GM19372 (cell line): ENCODE measurements at regions not wholly inside any gene's neighbourhood (a gene's known extent, or its start where the extent isn't known, plus 50 kb on each side); places are given as distances from the start of the nearest gene placed in this dataset.

ENCODE experiments used
- ATAC-seq: cut with Tn5 transposase; IDR thresholded peaks from one replicate; pipeline ENCODE4 v1.9.1; 2021; ENCODE audit warnings: mild to moderate bottlenecking, low read depth, moderate library complexity; ENCODE audit not compliant: unreplicated experiment

DNA sequence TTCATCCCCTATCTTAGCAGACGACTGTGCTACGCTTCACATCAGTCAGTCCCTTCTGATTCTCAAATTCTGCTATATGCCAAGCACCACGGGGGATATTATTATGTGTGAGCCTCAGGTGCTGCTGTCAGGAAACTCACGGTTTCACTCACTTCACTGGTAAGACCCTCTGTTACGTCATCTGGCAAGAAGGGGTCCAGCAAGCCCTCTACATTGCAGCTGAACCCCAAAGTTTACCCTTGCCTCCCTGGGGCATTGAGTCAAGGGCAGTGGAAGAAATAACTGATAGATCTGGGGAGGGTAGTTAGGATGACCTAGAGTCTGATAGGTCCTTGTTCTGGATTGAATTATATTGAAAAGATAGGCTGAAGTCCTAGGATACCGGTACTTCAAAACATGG, 237.4 kb downstream of the RRAGC start:
- no peak for ATAC-seq

DNA sequence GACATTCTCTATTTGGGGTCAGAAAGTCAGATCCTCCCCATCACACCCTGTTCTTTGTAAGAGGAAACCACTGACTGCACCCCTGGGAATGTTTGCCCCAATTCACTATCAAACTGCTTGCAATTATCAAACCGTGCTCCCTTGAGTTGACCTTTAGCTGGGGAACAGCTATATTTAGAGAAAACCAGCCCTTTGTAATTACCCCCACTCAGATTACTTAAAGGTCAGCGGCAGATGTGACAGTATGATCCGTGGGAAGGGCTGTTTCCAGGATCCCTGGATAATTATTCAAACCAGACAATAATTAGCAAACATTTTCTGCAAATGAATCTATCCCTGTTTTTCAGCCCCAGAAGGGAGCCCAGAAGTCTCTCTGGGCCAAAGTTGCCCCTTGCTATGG, 242.7 kb downstream of the RRAGC start:
- ATAC-seq, result no peak

DNA sequence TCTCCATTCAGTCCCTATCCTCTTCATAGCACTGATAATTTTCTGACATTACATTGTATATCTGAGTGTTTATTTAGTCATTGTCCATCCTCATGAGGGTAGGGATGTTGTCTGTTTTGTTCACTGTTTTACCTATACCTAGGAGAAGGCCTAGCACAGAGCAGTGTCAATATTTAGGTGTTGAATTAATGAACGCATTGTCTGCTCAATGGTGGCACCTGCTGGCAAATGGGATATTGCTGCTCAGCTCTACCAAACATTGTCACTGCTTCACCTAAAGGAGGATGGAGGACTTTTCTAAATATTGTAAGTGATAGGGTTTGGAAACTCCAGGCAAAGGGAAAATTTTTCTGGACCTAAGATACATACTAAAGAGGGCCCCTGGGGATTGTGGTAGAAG, 243.9 kb downstream of the RRAGC start:
- no peak for ATAC-seq

DNA sequence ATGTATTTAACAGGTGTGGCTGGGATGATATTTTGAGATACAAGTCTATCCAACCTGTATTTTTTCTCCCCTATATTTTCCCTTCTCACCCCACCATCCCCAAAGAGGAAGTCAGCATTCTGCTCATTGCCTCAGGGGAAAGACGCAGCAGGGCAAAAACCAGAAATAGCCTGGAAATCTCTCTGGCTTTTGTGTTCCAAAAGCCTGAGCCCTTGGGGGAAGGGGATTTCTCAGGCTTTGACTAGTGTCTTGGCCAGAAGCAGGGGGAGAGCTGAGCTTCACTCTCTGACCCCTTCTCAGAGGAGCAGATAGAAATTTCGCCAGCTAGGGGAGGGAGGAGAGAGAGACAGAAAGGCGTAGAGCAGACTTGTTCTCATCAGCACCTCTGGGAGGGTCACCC, 244.7 kb downstream of the RRAGC start:
- no peak for ATAC-seq

DNA sequence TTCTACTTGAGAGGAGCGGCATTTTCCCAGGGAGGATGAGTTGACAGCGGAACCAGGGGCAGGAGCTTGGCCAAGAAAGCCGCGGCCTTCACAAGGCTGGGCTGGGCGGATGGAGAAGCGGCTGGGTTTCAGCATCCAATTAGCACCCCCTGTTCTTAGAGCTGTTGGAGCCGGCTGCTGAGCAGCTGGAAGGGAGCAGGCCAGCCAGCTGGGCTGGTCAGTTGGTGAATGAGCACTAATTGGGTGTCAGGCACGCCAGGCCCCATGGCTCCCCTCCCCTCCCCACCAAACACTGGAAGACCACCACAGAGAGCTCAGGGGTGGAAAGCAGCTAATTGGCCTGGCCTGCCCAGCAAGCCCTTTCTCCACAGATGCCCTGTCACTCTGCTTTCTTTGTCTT, 245.6 kb downstream of the RRAGC start:
- no peak for ATAC-seq

DNA sequence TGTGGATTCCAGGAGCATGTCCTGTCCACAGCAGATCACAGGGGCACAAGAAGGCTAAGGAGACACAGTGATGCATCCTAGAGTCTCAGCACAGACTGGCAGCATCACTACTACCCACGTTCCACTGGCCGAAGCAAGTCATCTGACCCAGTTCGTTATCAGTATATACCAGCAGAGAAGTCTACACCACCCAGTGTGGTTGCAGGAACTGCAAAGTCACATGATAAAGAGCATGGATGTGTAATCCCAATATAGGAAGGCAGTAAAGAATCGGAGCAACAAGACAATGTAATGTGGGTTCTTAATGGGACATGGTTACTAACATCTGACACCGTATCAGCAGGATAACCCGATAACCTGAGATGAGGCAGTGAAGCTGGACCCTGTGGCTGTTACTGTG, 246.6 kb downstream of the RRAGC start:
- ATAC-seq, result no peak

DNA sequence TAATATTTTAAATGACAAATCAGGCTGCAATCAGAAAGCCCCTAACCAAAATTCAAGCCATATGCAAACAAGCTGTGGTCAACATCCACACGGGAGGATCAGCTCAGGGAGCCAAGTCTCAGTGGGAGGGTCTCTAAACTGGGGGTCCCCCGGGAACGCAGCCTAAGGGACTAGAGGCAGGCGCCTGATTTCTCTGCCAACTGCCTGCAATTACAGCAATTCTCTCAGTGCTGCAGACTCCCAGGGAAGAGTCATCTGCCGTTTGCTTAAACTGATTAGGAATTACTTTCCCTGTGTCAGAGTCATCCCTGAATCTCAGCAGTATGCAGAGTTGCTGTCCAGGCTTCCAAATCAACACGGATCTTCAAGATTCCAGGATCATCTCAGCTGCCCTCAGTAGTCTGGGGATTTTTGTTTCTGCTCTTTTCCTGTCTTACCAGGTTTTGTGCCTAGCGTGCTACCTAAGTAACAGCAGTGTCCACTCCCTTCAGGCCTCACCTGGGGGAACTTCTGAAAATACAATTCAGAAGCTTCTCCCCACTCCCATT, 247.8 kb downstream of the RRAGC start:
- ATAC-seq, result no peak

DNA sequence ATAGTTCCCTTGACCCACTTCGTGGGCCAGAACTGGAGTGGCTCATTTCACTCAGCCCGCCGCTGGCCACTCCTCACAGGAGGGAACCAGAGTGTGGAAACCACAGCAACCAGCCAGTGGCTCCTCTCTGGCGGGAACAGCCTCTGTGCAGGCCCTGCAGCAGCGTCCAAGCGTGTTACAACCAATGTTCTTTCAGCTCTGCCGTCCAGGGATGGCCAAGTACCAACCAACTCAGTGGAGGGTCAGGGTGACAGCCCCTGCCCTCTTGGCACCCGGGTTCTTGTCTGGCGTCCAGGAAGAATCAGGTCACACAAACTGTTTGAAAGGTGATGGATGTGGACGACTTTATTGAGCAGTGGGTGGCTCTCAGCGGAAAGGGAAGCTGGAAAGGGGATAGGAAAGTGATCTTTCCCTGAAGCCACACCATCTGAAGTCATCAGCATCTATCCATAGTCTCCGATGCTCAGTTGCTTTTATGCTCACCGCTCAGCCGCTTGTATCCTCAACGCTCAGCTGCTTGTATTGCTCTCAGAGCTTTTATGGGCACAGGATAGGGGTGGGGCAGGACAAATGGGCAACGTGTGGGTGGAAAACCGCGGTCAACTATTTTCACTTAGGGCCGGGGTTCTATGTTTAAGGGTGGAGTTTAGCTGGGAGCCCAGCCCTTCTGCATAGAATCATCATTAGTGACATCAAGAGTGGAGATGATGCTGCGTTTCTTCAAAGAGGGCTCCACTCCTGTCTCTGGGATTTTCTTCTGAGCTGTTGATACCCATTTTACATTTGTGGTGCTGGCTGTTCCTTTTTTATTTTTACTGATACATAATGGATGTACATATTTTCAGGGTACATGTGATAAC, 250.2 kb downstream of the RRAGC start:
- ATAC-seq, result no peak

DNA sequence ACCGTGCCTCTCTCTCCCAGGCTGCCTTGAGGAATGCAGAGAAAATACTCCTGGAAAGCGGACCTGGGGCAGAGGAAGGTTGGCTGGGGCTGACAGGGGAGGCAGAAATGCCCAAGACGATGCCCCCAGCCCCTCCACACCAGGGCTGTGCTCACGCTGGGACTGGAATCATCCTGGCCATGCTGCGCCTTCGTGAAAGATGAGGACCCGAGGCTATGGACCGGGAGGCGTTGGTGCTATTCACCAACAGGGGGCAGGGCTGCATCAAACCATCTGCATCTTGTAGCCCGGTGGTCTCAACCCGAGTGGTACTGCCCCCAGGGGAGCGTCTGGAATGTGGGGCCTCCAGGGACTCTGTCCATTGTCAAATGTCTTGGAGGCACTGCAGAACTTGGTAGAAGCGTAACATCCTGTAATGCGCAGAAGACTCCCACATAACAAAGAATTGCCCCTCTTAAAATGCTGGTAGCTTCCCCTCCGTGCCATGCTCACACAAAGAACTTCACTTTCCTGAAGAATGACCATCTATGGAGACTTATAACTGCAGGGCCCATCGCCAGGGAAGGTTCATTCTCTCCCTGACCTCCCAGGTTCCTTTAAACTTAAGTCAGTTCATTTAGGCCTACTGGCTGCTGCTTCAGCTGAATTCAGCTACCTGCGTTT, 251.2 kb downstream of the RRAGC start:
- no peak for ATAC-seq

DNA sequence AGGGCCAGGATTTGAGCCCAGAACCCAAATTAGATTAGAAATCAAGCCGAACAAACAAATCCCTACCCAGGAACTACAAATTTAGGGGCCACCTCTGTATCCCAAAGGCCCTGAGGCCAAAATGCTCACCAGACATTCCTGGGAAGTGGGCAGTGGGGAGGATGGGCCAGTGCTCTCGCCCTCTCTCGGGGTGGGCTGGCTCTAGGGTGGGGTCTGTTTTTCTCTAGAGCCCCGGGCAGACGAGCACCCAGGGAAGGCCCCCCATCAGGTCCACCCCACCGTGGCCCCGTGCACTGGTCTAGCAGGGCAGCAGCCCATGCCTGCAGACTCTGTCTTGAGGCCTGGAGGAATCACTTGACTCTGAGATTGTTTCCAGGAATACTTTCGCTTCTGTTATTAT, 252.0 kb downstream of the RRAGC start:
- no peak for ATAC-seq

DNA sequence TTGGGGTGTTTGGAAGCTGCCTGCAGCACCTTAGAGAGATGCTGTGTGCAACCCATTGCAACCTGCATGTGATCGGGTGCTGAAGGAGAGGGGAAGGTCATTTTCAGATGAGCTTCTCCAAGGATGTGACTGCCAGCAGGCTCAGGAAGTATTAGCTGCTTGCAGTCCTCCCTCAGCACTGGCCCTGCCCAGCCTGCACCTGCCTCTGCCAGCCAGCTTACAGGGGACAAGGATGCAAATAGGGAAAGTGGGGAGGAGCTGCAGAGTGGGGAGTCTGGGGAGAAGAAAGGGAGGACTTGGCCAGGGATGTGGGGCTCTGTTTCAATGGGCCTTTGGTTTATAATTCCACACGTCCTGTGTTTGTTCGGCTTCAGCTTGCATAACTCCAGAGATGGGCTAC, 254.5 kb downstream of the RRAGC start:
- ATAC-seq, result no peak

DNA sequence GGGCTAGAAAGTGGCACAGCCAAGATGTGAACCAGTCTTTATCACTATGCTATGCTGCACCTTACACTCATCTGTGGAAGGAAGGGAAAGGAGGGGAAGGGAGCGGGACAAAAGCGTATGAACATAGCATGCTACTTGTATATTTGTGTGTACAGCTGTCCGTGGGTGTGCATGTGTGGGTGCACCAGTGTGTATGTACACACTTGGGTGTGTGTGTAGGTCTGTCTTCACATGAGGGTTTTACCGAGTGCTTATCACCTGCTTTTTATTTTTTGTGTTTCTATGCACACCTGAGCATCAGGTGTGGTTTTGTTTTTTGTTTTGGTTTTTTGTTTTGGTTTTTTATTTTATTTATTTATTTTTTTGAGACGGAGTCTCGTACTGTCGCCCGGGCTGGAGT, 255.7 kb downstream of the RRAGC start:
- no peak for ATAC-seq

DNA sequence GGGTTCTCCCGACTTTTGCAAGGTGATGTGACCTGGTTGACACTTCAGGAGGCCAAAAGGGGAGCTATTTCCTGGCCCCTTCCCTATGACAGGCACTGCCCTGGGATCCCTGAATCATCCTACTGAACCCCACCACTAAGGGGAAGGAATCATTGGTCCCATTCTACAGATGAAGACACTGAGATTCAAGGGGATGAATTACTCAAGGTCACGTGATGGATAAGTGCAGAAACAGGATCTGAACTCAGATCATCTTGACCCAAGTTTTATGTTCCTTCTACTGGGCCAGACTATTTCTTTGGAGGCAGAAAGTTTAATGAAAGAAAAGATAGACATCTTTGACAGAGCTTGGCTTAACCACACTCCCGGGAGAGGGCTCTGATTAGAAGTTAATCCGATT, 258.7 kb downstream of the RRAGC start:
- ATAC-seq, result no peak

DNA sequence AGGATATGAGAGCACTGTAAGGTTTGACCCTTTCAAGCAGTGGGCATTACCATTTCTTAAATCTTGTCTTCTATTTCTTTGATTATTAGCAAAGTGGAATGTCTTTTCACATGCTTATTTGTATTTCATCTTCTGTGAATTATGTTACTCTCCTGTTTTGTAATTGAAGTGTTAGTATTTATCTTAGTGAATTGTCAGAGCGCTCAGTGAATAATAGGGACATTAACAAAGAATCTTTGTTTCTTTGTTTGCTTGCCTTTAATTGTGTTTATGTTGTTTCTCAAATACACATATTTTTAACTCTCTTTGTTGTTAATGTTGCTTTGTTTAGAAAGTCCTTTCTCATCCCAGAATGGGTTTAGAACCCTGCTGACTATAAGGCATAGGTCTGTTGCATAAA, 259.3 kb downstream of the RRAGC start:
- no peak for ATAC-seq

DNA sequence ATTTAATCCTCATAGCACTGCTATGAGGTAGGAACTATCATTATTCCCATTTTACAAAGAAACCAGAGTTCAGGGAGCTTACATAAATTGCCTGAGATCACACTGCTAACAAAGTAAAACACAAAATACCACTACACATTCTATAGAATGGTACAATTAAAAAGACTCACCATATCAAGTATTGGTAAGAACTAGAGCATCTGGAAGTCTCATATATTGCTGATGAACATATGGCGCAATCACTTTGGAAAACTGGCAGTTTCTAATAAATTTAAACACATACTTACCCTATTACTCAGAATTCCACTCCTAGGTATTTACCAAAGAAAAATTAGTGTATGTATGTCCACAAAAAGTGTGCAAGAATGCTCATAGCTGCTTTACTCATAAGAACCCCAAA, 261.5 kb downstream of the RRAGC start:
- no peak for ATAC-seq

DNA sequence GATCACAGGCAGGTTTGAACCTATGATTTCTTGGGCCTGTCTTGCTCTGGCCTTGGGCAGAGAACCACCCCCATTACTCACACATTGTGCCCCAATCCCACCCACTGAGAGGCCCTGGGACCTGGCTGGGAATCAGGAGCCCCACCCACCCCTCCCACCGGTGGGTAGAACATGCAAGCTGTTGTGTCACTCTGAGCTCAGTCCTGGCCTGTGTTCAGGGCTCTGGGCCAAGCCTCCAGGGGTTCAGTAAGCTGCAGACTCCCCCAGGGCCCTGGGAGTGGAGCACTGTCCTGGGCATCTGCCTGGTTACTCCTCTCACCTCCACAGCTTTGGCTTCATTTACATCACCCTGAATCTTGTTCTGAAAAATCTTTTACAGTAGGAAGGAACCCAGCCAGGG, 270.5 kb downstream of the RRAGC start:
- no peak for ATAC-seq

DNA sequence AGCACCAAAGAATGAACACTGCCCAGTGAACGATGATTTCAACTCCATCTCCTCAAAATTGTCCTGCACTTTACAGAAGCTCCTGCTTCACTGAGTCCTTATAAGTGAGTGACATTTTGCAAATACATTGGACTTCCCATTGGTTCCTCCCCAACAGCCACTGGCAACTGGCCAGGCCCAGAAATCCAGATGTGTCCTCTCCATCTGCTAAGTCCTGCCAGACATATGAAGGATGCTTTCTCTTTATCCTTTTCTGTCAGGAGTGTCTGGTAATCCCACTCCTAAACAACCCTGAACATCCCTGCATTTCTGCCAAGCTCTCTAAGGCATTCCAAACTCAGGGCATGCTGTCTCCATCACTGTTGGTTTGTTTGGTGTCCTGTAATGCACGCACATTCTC, 271.8 kb downstream of the RRAGC start:
- ATAC-seq, result no peak

DNA sequence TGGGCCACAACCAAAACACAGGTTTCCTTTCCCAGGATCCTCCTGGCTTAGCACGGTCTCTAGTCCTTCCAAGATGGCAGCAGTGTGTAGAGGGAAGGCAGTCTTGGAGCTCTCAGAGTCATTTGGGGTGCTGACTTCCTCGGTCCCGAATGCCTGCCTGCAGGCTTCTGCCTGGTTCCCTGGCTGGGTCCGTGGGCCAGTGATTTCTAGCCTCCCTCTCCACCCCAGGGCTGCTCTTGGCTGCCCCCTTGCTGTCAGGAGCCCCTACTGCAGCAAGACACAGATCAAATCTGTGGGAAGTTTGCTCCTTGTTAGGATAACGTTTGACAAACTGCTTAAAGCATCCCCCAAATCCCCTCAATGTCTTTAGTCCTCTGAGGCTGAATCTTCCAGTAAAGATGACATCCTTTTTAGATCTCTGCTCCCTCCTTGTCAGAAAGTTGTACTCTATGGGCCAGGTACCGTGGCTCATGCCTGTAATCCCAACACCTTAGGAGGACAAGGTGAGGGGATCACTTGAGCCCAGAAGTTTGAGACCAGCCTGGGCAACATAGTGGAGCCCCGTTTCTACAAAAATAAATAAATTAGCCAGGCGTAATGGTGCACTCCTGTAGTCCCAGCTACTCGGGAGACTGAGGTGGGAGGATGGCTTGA, 272.5 kb downstream of the RRAGC start:
- ATAC-seq, result no peak

DNA sequence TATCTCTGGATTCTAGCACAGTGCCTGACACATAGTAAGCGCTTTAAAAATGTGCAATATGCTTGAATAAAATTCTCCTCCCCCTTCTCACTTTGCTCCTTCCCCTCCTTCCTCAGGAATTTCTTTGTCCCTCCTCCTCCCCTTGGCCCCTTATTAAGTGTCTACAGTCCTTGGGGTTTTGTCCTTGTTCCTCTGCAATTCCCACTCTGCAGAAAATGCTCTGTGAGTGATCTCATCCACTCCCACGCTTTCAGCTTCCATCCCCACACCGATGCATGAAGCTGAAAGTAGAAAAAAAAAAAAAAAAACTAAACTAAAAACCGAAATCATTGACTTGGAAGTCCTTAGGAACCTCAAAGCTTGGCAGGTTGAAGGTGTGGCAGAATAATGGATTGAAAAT, 273.6 kb downstream of the RRAGC start:
- ATAC-seq, result no peak

DNA sequence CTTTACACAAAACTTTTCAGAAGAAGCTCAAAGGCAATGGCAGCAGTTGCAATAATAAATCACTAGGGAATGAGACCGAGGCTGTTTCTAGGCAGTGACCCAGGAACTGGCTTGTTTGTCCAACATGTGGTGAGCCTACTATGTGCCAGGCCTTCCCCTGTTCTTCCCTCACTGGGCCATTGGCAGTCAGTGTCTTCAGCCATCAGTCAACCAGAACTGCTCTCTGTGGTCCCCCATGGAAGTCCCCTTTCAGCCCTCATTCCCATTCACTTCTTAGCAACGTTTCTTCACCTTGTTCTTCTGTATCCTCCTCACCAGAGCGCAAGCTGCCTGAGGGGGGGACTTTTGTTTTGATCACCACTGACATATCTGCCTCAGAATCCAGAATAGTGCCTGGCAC, 274.1 kb downstream of the RRAGC start:
- no peak for ATAC-seq
